NCI-H524 treated with DMSO at 0.1 percent for 48 hours (cell line): ENCODE measurements at regions not wholly inside any gene's neighbourhood (a gene's known extent, or its start where the extent isn't known, plus 50 kb on each side); places are given as distances from the start of the nearest gene placed in this dataset.
"Not testable (repeated sequence)": the region's sequence is repeated elsewhere in the genome, so short reads cannot be mapped to it uniquely, and the experiment has no call there.

Source experiments
- DNase-seq: peaks from one replicate; lab custom pipeline; 2025; lab: John Stamatoyannopoulos, UW

DNA sequence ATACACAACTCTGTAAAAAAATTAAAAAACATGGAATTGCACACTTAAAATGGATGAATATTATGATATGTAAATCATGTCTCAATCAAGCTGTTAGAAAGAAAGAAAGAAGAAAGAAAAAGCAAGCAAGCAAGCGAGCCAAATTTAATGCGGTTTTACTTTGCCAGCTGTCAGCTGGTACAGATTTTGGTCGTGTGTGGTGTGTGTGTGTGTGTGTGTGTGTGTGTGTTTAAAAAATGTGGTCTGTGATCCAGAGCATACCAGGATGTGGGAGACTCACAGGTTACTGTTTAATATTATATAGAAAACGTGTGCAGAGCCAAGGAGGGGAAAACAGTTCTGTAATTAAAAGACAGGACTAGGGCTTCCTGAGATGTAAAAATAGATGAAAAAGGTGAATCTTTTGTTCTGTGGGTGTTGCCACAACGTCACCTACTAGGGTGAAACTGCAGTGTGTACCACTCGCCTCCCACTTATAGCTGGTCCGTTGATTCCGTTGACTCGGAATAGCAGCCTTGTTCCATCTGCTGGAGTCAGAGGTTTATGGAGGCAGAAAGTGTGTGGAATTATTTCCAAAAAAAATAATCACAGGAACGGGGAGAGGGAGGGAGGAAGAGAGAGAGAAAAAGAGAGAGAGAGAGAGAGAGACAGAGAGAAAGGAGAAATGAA, 197.7 kb downstream of the BCAS1 start:
- no peak for DNase-seq

DNA sequence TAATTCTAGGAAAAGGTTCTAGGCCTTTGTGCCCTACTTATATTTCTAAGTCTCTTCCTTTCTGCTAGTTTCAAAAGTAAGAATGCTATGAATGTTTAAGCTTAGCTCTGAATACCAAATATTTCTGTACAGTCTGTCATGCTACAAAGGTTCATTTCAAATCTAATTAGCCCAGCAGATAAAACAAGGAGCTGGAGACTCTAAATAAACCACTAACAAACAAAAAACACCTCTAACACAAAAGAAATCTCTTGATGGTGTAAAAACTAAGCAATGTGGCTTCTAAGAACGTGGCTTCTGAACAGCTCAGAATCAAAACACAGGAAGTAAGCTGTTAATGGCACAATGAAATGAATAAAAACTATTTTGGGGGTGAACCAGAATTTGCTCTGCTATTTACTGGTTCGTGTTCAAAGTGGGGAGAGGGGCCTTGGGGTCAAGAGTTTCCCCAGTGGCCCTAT, 198.3 kb downstream of the BCAS1 start:
- DNase-seq, result no peak

DNA sequence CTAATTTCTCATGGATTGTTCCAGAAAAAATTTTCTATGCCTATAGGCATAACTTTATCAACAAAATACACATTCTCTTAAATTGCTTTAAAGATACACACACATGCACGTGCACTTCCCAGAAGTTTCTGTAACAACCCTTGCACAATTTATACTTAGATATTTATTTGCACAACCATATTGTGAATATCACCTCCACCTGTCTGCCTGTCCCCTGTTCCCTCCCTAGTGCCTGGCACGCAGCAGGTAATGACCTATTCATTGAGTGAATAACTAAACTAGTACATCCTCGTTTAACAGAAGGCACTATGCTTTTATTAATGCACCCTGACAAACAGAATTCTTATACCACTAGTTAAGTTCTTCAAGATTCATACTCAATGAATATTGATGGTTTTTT, 198.9 kb downstream of the BCAS1 start:
- no peak for DNase-seq

DNA sequence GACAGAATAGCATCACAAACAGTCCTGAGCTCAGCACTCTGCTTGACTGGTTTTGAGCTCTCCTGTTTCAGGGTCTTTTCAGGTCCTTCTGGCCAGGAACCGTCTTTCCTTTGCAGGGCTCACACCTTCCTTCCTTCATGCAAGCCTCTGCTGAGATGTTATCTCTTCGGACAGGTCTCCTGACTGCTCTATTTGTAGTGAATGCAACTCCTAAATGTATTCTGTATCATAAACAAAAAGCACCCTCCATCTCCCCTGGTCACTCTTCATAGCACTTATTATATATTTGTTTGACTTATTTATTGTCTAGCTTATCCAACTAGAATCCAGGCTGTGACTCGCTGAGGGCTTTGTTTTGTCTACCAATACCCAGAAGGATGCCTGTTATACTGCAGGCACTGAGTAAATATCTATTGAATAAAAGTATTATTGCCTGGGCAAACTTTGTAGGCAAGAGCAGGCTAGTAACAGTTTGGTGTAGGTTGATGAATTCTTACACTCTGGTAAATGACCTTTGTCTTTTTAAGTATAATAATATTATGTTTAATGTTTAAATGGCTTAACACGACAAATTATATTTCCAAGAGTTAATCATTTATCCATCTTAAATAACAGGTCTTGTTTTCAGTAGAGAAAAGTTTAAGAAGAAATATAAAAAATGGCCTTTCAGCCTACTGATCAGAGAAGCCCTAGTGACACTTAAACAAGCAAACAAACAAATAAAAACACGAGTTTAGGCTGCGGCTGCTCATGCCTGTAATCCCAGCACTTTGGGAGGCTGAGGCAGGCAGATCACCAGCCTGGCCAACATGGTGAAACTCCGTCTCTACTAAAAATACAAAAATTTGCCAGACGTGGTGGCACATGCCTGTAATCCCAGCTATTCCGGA, 199.7 kb downstream of the BCAS1 start:
- DNase-seq, result no peak

DNA sequence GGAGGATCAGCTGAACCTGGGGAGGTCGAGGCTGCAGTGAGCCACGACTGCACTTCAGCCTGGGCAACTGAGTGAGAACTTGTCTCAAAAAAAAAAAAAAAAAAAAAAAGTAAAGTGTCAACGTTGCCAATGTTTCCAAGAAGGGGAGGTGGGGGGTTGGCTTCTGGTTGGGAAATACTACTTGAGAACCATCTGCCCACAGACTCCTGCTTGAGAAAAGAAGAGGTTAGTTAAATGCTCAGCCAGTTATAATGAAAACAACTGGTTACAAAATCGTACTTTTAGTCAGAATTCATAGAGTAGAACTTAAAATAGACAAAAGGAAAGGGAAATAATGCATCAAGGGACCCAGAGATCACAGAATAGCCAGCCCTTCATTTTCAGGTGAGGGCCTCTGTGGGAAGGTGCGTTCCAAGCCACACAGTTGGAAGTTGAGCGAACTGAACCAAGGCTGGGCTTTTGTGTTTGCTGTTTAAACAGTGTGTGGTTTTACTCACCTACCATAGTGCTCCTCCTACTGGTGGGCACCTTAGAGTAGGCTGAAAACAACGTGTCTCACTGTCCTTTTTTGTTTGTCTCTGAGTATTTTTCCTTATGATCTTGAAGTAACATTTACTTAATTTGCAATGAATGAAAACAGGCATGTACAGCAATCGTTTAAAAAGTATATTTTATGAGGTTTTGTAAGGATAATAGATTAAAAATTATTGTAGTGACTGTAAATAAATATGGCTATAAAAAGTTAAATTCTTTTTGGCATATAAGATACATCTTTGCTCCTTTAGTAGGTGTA, 200.7 kb downstream of the BCAS1 start:
- DNase-seq, result peak; percentile 52

DNA sequence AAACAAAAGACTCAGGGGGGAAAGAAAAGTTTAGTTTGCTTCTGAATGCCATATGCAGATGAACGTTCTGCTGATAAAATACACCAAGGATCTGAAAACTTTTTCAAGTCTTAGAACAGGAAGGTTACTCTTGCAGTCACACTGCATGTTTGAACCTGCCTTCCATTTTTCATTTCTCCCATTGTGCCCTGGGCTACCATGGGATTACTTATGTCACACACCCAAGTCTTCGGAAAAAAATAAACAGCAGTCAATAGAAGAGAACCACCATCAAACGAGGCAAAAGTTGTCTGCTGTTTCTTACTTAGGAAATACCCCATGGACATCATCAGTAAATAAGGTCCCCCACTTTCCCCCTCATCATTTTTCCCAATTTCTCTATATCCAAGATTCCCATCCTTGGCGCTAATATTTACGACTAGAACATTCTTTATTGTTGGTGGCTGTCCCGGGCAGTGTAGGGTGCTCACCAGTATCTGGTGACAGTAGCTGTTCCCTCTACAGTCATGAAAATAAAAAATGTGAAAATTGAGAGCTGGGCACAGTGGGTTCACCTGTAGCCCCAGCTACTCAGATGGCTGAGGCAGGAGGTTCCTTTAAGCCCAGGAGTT, 202.5 kb downstream of the BCAS1 start:
- no peak for DNase-seq

DNA sequence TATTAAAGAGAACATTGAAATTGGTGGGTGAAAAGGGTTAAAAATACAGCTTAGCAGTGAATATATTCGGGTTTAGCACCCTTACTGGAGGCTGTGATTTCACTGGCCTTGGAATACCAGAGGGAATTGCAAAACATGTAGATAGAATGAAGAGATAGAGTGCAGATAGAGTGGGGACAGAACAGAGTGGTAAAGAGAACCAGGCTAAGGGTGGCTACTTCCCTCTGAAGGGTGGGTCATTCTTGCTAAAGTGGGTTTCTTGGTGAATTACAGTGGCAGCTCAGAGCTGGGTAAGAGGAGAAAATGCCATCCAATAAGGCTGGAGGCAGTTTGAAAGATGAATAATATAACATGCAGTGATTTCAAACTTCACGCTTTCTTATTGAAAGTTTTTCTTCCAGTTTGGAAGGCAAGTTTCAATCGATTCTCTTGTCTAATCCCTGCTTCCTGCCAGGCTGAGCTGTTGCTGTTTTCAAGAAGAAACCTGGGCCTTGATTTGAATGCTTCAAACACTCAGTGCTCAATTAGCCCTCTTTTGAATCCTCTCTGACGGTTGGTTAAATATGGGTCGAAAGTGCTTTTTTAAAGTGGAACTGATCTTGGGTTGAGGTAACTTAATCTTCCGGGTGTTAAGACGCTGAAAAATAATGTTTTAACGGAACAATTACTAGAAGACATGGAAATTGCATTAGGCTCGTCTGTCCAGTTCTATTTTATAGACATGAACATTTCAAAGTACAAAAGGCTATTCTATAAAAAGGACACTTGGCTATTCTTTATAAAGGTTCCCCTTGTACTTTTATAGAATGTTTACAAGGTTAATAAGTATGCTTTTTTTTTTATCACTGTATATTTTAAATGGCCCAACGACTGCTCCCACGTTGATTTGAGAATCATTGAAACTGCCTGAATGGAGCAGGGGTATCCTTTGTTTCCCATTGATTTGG, 203.3 kb downstream of the BCAS1 start:
- DNase-seq, result no peak

DNA sequence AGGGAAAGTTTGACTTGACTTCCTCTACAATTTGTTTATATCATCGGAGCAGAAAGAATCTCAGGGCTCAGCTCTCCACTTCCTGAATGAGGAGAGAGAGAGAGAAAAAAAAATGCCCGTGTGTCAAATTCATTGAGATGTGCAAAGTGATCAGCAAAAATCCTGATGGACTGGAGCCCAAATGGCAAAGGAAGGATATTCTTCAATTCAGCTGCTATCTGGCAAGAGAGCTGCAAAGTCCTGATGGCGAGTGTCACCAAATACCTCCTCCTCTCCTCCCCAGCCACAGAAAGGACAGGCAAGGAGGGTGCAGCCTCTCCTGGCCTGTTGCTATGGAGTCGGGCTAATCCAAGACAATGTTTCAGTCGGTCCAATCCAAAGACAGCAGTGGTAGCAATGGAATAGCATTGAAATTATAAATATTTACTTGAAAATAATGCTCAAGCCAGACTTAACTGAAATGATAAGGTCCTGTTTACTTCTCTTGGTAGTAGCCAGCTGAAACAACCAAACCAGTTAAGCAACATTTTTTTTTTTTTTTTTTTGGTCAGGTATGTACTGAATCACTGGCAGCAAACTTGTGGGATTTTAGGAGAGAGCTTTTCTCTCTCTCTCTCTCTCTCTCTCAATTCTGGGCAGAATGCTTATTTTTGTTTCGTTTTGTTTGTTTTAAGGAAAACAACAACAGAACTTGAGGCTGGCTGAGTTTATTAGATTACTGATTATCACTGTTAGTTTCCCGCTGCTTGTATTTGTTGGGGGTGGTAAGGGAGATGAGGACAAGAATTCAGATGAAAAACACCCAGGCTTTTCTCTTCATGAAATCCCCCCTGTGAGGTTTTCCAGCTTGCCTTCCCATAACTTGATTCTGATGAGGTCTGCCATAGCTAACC, 204.2 kb downstream of the BCAS1 start:
- peak; percentile 45 for DNase-seq

DNA sequence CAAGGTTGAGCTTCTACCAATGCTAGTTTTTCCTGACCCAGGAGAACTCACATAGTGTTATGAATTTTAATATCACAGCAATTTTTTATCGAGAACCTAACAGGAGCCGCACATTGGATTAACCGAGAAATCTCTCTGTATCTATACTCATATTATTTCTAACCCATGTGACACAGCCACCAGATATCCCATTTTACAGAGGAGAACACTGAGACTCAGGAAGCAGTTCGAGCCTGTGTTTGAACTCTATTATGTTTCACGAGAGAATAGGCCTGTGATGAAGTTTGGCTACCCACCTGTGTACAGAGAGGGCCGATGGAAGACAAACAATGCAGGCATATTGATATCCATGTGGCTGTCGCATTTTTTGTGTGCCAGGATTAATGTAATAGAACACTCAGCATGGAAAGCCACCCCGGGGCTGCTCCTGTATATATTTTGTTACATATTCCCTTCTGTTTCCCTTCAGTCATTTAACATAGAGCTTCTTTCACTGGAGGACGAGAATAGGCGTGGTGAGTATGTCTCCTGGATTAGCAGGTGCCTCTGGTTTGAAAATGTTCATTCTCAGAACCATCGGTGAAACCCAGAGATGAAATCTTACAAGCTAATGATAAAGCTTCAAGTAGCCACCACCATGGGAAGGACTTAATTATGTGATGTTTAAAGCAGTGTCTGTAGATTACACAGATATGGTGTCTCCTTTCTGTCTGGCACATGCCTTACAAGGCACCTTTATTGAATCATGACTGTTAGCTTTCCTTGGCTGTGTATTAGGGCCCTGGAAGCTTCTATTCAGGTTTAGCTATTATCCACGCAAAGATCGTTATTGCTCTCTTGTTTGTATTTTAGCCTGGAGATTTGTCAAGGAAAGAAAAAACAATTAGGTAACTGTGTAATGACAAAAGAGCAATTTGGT, 205.4 kb downstream of the BCAS1 start:
- not testable (repeated sequence) for DNase-seq

DNA sequence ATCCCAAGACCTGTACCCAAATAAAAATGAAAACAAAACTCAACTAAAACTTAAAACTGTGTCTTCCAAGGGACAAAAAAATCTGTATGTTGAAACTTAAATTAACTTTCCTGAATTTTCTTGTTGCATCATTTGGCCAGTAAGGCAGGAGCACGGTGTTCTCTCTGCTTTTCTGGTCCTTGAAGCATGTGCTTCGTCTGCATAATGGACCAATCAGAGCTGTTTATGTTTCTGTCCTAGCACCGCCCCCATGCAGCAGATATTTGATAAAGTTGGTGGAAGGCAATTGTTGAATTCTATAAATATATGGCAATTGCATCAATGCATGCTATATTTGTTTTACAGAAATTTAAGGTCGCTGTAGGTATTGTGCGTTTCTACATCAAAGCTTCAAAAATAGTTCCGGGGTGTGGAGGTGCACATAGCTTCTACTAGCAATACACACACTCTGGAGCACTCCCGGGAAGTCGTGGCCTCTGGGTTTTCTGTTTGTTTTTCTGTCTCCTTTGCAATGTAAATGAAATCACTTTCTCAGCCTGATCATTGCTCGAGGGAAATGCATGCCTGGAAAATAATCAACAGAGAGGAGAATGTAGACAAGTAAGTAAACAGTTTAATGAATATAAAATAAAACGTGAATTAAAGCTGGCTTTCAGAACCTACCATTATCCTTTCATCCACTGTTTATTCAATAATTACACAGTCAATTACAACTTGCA, 206.3 kb downstream of the BCAS1 start:
- DNase-seq, result not testable (repeated sequence)

DNA sequence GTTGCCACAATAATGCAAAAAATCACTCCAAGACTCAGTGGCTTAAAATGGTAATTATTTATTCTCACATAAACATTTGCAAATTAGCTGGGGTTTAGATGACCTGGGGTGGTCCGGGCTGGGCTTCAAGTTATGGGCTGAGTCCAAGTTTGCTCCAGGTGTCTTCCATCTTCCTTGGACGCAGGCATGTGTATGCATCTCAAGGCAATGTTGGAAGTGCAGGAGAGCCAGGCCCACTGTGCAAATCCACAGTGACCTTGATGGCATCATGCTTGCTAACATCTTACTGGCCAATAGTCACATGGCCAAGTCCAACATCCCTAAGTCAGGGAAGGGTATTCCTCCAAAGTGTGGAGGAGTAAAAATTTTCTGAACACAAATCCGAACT, 206.9 kb downstream of the BCAS1 start:
- DNase-seq, result not testable (repeated sequence)

DNA sequence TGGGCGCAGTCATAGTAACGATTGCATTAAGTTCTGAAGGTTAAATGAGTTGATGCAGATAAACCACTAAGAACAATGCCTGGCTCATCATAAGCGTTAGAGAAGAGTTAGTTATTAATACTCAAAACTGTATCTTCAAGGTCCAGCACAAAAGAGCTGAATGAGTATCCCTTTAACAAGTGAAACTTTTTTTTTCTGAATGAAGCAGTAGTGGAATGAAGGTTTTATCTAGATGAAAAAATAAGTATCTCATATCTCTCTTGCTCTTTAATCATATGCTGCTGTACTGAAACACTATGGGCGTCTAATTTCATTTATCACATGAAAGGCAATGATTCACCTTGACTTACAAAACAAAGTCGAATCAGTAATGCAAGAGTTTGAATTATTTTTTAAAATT, 207.4 kb downstream of the BCAS1 start:
- not testable (repeated sequence) for DNase-seq

DNA sequence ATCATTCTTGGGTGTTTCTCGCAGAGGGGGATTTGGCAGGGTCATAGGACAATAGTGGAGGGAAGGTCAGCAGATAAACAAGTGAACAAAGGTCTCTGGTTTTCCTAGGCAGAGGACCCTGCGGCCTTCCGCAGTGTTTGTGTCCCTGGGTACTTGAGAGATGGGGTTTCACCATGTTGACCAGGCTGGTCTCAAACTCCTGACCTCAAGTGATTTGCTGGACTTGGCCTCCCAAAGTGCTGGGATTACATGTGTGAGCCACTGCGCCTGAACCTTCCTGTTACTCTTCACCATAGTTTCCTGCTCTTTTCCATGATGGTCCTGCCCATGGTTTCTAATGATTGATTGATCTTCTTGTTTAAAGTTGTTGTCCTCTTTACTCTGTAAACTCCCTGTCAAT, 207.9 kb downstream of the BCAS1 start:
- not testable (repeated sequence) for DNase-seq

DNA sequence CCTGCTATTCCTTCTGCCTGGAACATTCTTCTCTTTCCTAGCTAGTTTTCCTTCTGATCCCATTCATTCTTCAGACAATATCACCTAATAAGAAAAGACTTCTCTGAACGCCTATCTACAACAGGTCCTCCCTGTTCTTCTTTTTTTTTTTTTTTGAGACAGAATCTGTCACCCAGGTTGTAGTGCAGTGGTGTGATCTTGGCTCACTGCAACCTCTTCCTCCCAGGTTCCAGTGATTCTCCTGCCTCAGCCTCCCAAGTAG, 208.3 kb downstream of the BCAS1 start:
- DNase-seq, result not testable (repeated sequence)

DNA sequence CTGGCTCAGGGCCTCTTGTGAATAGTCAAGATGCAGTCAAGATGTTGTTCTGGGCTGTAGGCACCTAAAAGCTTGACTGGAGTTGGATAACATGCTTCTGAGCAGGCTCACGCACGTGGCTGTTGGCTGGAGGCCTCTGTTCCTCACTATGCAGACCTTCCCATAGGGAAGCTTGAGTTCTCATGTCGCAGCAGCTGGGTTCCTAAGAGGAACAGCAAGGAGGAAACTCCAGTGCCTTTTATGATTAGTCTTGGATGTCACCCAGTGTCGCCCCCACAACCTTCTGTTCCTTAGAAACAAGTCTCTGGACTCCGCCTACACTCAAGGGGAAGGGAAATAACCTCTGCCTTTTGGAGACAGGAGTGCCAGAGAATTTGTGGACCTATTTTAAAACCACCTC, 210.7 kb downstream of the BCAS1 start:
- DNase-seq, result peak; percentile 25

DNA sequence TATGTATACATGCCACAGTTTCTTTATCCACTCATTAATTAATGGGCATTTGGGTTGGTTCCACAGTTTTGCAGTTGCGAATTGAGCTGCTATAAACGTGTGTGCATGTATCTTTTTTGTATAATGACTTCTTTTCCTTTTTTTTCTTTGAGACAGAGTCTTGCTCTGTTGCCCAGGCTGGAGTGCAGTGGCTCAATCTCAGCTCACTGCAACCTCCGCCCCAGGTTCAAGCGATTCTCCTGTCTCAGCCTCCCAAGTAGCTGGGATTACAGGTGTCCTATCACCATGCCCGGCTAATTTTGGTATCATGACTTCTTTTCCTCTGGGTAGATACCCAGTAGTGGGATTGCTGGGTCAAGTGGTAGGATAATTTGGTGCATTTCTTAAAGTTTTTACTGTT, 211.4 kb downstream of the BCAS1 start:
- DNase-seq, result not testable (repeated sequence)

DNA sequence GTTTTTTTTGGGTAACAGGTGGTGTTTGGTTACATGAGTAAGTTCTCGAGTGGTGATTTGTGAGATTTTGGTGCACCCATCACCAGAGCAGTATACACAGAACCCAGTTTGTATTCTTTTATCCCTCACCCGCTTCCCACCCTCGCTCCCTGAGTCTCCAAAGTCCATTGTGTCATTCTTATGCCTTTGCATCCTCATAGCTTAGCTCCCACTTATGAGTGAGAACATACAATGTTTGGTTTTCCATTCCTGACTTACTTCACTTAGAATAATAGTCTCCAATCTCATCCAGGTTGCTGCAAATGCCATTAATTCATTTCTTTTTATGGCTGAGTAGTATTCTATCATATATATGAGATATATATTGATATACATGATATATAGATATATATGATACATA, 211.9 kb downstream of the BCAS1 start:
- not testable (repeated sequence) for DNase-seq

DNA sequence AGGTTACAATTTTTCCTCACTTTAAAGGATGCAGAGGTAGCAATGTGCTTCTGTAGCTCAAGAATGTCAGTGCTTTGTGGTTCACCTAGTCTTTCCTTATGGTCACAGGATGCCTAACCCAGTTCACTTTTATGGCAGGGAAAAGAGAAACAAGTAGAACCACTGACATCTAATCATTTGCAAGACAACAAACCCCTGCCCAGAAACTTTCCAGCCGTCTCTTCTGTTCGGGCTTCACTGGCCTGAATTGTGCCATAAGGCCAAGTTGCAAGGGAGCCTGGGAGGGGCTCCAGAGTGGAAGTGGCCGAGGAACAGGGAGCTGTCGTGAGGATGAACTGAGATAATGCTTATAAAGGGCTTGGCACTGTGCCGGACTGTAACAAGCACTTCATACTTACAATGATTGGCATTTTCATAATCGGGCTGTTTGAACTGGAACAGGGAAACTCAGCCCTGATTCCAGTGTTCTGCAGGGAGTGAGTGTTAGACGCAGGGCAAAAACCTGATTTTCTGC, 212.6 kb downstream of the BCAS1 start:
- DNase-seq, result peak; percentile 84
